SU-DHL-6 (cell line): ENCODE measurements at regions not wholly inside any gene's neighbourhood (a gene's known extent, or its start where the extent isn't known, plus 50 kb on each side); places are given as distances from the start of the nearest gene placed in this dataset.
"Not testable (repeated sequence)": the region's sequence is repeated elsewhere in the genome, so short reads cannot be mapped to it uniquely, and the experiment has no call there.

ENCODE experiments used
- H2AFZ ChIP-seq: fragments of 200-600 bp; sonication (generic); 2 replicates; pipeline ENCODE4 v1.6.1; 2014; ENCODE audit warnings: low read depth, mild to moderate bottlenecking, moderate library complexity, mixed read lengths, antibody characterized with exemption, low read length; ENCODE audit not compliant: severe bottlenecking
- H3F3A ChIP-seq: fragments of 200-600 bp; shearing (Covaris generic); 2 replicates; pipeline ENCODE4 v1.6.0; 2016; ENCODE audit warnings: antibody characterized with exemption, mild to moderate bottlenecking; ENCODE audit not compliant: insufficient read depth
- H3K27ac ChIP-seq: fragments of 200-600 bp; sonication (generic); 2 replicates; pipeline ENCODE4 v1.5.1; 2016; ENCODE audit warnings: low read depth, mild to moderate bottlenecking, low read length, moderate library complexity, mixed read lengths
- H3K27me3 ChIP-seq: fragments of 200-600 bp; sonication (generic), shearing (Covaris generic); 2 replicates; pipeline ENCODE4 v1.6.0; 2014; ENCODE audit warnings: mild to moderate bottlenecking, low read length
- H3K36me3 ChIP-seq: fragments of 200-600 bp; sonication (generic); 2 replicates; pipeline ENCODE4 v1.6.1; 2014; ENCODE audit warnings: mild to moderate bottlenecking, low read length, mixed read lengths
- H3K4me2 ChIP-seq: fragments of 300-600, 200-600 bp; shearing (Covaris generic), sonication (generic); 2 replicates; pipeline ENCODE4 v1.6.0; 2014; ENCODE audit warnings: low read length, low read depth, mild to moderate bottlenecking; ENCODE audit not compliant: poor library complexity, severe bottlenecking
- H3K4me3 ChIP-seq: fragments of 200-600 bp; sonication (generic); 2 replicates; pipeline ENCODE4 v1.5.1; 2014; ENCODE audit warnings: antibody characterized with exemption, low read length, mild to moderate bottlenecking, mixed read lengths; ENCODE audit not compliant: insufficient read depth, poor library complexity, severe bottlenecking
- H3K79me2 ChIP-seq: fragments of 200-600 bp; sonication (generic); 2 replicates; pipeline ENCODE4 v1.6.1; 2014; ENCODE audit warnings: mild to moderate bottlenecking, low read length, moderate library complexity; ENCODE audit not compliant: insufficient read depth
- H3K9ac ChIP-seq: fragments of 200-600 bp; sonication (generic); 2 replicates; pipeline ENCODE4 v1.7.0; 2014; ENCODE audit warnings: mild to moderate bottlenecking, low read length
- H3K9me2 ChIP-seq: fragments of 200-600 bp; sonication (generic); replicated peaks from 2 replicates; pipeline ENCODE4 v1.6.1; 2014; ENCODE audit warnings: low read length; ENCODE audit not compliant: insufficient read depth
- H3K9me3 ChIP-seq: fragments of 200-600 bp; sonication (generic); 2 replicates; pipeline ENCODE4 v1.6.1; 2014; ENCODE audit warnings: low read length, mixed read lengths; ENCODE audit not compliant: insufficient read depth
- H4K20me1 ChIP-seq: fragments of 200-600 bp; sonication (generic); 2 replicates; pipeline ENCODE4 v1.6.1; 2014; ENCODE audit warnings: low read depth, mild to moderate bottlenecking, antibody characterized with exemption, low read length, moderate library complexity, mixed read lengths
- CTCF ChIP-seq: fragments of 200-600 bp; sonication (generic); IDR thresholded peaks from one replicate; pipeline ENCODE4 v1.5.1; 2017; ENCODE audit warnings: antibody characterized with exemption, mild to moderate bottlenecking, low read length, moderate library complexity; ENCODE audit not compliant: insufficient read depth, poor library complexity, severe bottlenecking
- EZH2phosphoT487 ChIP-seq: fragments of 200-600 bp; sonication (generic), shearing (Covaris generic); conservative IDR thresholded peaks from 2 replicates; pipeline ENCODE4 v1.6.1; 2018; ENCODE audit warnings: mild to moderate bottlenecking, antibody characterized with exemption, low read length, moderate library complexity, mixed read lengths

GRCh38 chr3:157856078-157856939, 249.9 kb downstream of the SHOX2 start:
- Histone ChIP-seq H3K4me3 (no peak overlapping the region), H3K9me3 (no peaks in the 10 kb centered on the region), H3K9ac (no peak overlapping the region), H3F3A (no peaks in the 10 kb centered on the region), H4K20me1 (no peaks in the 10 kb centered on the region), H2AFZ (no peak overlapping the region), H3K4me2 (no peak overlapping the region), H3K27ac (no peak overlapping the region), H3K9me2 (no peaks in the 10 kb centered on the region), H3K79me2 (no peaks in the 10 kb centered on the region), H3K36me3 (no peaks in the 10 kb centered on the region), H3K27me3 (no peaks in the 10 kb centered on the region)
- TF ChIP-seq CTCF = no peak
- TF ChIP-seq EZH2phosphoT487 = no peak

- not testable (repeated sequence) for H3K9me2 ChIP-seq, H3K79me2 ChIP-seq, H3K27me3 ChIP-seq, H3K9ac ChIP-seq, H4K20me1 ChIP-seq, H3K4me3 ChIP-seq, H3F3A ChIP-seq, H3K27ac ChIP-seq, H3K36me3 ChIP-seq, H3K9me3 ChIP-seq, H2AFZ ChIP-seq, H3K4me2 ChIP-seq
These were observed 260.4 kb downstream of the SHOX2 start for GRCh38 chr3:157845839-157846238.

- H3K36me3 ChIP-seq = no peaks in the 10 kb centered on the region
- no peaks in the 10 kb centered on the region for H3K79me2 ChIP-seq
- H4K20me1 ChIP-seq = no peaks in the 10 kb centered on the region
- no peaks in the 10 kb centered on the region for H3F3A ChIP-seq
- H3K9me2 ChIP-seq = no peaks in the 10 kb centered on the region
- no peak overlapping the region for H2AFZ ChIP-seq
- H3K27ac ChIP-seq = no peak overlapping the region
- no peak overlapping the region for H3K4me3 ChIP-seq
- no peaks in the 10 kb centered on the region for H3K27me3 ChIP-seq
- TF ChIP-seq CTCF (no peak), EZH2phosphoT487 (no peak)
- no peak overlapping the region for H3K9ac ChIP-seq
- H3K9me3 ChIP-seq = no peaks in the 10 kb centered on the region
- no peak overlapping the region for H3K4me2 ChIP-seq
These were observed 261.2 kb downstream of the SHOX2 start for GRCh38 chr3:157844800-157845565.

GRCh38 chr3:157844216-157844615, 262.0 kb downstream of the SHOX2 start:
- Histone ChIP-seq H3K4me2 (no peak overlapping the region), H3K9ac (no peak overlapping the region), H3K27me3 (no peaks in the 10 kb centered on the region), H3K27ac (no peak overlapping the region), H3K36me3 (no peaks in the 10 kb centered on the region), H3F3A (no peaks in the 10 kb centered on the region), H3K79me2 (no peaks in the 10 kb centered on the region), H3K9me3 (no peaks in the 10 kb centered on the region), H3K9me2 (no peaks in the 10 kb centered on the region), H4K20me1 (no peaks in the 10 kb centered on the region), H2AFZ (no peak overlapping the region), H3K4me3 (no peak overlapping the region)
- TF ChIP-seq EZH2phosphoT487 (no peak), CTCF (no peak)
